Ovary (tissue), 7 donors: ENCODE measurements at regions not wholly inside any gene's neighbourhood (a gene's known extent, or its start where the extent isn't known, plus 50 kb on each side); places are given as distances from the start of the nearest gene placed in this dataset.

ENCODE experiments used
- DNase-seq, 5 donors: peaks; one replicate each; pipeline ENCODE4 v3.0.0-alpha.2; 2019 to 2020
- H3K27ac ChIP-seq, 2 donors: fragments of 200-600 bp; one replicate each; pipeline versions ENCODE4 v1.5.1 to v1.8.0; 2019 to 2022
- H3K27me3 ChIP-seq: fragments of 200-600 bp; one replicate; pipeline ENCODE4 v1.8.0; 2022
- H3K36me3 ChIP-seq: fragments of 200-600 bp; sonication (generic); one replicate; pipeline ENCODE4 v1.5.1; 2019
- H3K4me1 ChIP-seq: one replicate; pipeline ENCODE4 v1.8.1; 2013; ENCODE audit warnings: mild to moderate bottlenecking, moderate library complexity; ENCODE audit not compliant: insufficient read depth
- H3K4me3 ChIP-seq: fragments of 200-600 bp; sonication (generic); one replicate; pipeline ENCODE4 v1.5.1; 2017
- H3K9me3 ChIP-seq, 2 donors: fragments of 200-600 bp in 1 of 2; sonication (generic) in 1 of 2; one replicate each; pipeline versions ENCODE4 v1.5.1 to v1.8.1; 2013 to 2019; ENCODE audit warnings: mild to moderate bottlenecking in 1 of 2, moderate library complexity in 1 of 2
- CTCF ChIP-seq, 3 donors: fragments of 450-650 bp in 2 of 3; fragments of 200-600 bp in 1 of 3; IDR thresholded peaks; one replicate each; pipeline versions ENCODE4 v1.5.1 to v1.8.0; 2016 to 2022; ENCODE audit warnings: antibody characterized with exemption in 3 of 3, mild to moderate bottlenecking in 1 of 3
- EP300 ChIP-seq: sonication (generic); formaldehyde crosslinking; IDR thresholded peaks from one replicate; pipeline ENCODE4 v1.6.1; 2017; ENCODE audit warnings: antibody characterized with exemption
- POLR2A ChIP-seq: fragments of 450-650 bp; IDR thresholded peaks from one replicate; pipeline ENCODE4 v1.6.1; 2017; ENCODE audit warnings: antibody characterized with exemption, mild to moderate bottlenecking, moderate library complexity
- WGBS, 3 donors: extraction: QIAGEN DNeasy Blood & Tissue Kit in 1 of 3; methylation state at CpG; one replicate each; pipeline versions ENCODE4 v1.1.5 to v1.1.7; 2013 to 2017; 5-methylcytosine and 5-hydroxymethylcytosine counted together
- intact Hi-C, 4 donors: fragments of 100-400 bp; cut with DNase I; formaldehyde crosslinking; loops; one replicate each; pipeline versions ENCODE4 v1.11.0 to v1.15.1; 2022 to 2023
- donor health status: DM: no; HTN: no; CAD: no; lungs with moderate emphysema.
- donor health status: DM: no; HTN: no; CAD: no.
- donor health status: Bipolar disorder and iron deficiency.
- donor health status: DM: no; HTN: no; CAD: no.
- donor health status: DM: yes; HTN: yes; CAD: no.

GRCh38 chr14:79961197-79961596 lies 250.1 kb downstream of the DIO2 start:
- Histone ChIP-seq H3K27ac (no peak overlapping the region), H3K4me1 (no peaks in the 10 kb centered on the region), H3K4me3 (no peak overlapping the region), H3K36me3 (no peaks in the 10 kb centered on the region), H3K27me3 (no peaks in the 10 kb centered on the region), H3K9me3 (no peaks in the 10 kb centered on the region)
- 67 to 75% (median 73%) methylated on average over 2 of the region's 2 CpGs for WGBS, 3 donors
- TF ChIP-seq EP300: no peak
- TF ChIP-seq CTCF (IDR thresholded peaks at IDR 0.05): no peak
- no peak for TF ChIP-seq POLR2A
- no peak for DNase-seq
- intact Hi-C loops: no loop called here

GRCh38 chr14:79960288-79960687 lies 251.0 kb downstream of the DIO2 start:
- H3K27me3 ChIP-seq: no peaks in the 10 kb centered on the region
- no peak for DNase-seq
- no peak overlapping the region for H3K4me3 ChIP-seq
- intact Hi-C loops: no loop called here
- no peaks in the 10 kb centered on the region for H3K4me1 ChIP-seq
- no peak for TF ChIP-seq CTCF (IDR thresholded peaks at IDR 0.05)
- no peak for TF ChIP-seq EP300
- TF ChIP-seq POLR2A: no peak
- H3K27ac ChIP-seq: no peak overlapping the region
- no peaks in the 10 kb centered on the region for H3K9me3 ChIP-seq
- no peaks in the 10 kb centered on the region for H3K36me3 ChIP-seq
- 61 to 64% (median 62%) methylated on average over 3 of the region's 3 CpGs for WGBS, 3 donors

GRCh38 chr14:79951572-79951971 lies 259.7 kb downstream of the DIO2 start:
- 80 to 91% (median 84%) methylated on average over 1 of the region's 1 CpG for WGBS, 3 donors
- intact Hi-C loops: no loop called here
- H3K4me3 ChIP-seq: no peak overlapping the region

GRCh38 chr14:79949906-79950305 lies 261.4 kb downstream of the DIO2 start:
- Histone ChIP-seq H3K4me1 (no peaks in the 10 kb centered on the region), H3K27me3 (no peaks in the 10 kb centered on the region), H3K4me3 (no peak overlapping the region), H3K36me3 (no peaks in the 10 kb centered on the region), H3K27ac (no peak overlapping the region), H3K9me3 (no peaks in the 10 kb centered on the region)
- intact Hi-C loops: no loop called here
- DNase-seq: no peak
- TF ChIP-seq EP300 (no peak), POLR2A (no peak), CTCF (IDR thresholded peaks at IDR 0.05) (no peak)

More at GRCh38 chr14:79951572-79951971, 259.7 kb downstream of the DIO2 start:
- no peak for TF ChIP-seq CTCF (IDR thresholded peaks at IDR 0.05)
- TF ChIP-seq EP300: no peak
- TF ChIP-seq POLR2A: no peak
- H3K9me3 ChIP-seq: no peaks in the 10 kb centered on the region
- H3K27me3 ChIP-seq: no peaks in the 10 kb centered on the region
- no peak overlapping the region for H3K27ac ChIP-seq
- no peaks in the 10 kb centered on the region for H3K36me3 ChIP-seq
- no peaks in the 10 kb centered on the region for H3K4me1 ChIP-seq
- DNase-seq: no peak
